ENCODE measurements at regions not wholly inside any gene's neighbourhood (a gene's known extent, or its start where the extent isn't known, plus 50 kb on each side); places are given as distances from the start of the nearest gene placed in this dataset.

DNA sequence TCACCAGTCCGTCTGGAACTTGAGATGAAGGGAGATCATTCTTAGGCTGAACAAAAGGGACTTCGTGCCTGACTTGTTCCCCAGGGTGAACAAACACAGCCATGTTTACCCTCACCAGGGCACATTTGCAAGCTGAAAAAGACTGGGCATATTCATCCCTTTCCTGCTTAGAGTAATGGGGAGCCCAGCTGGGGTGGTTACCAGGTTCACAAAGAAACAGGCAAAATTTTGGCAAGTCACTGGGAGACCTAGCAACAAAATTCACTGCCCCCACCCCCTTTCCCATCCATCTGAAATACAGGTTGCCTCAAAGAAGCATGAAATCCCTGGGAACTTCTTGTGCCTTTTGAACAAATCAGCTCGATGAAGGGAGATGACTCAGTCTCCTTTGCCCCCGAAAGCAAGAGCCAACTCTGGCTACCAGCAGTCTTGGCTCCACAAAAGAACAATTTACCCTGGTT is 775.0 kb downstream of the SQOR start:
- DNase-seq (ENCODE audit: low spot score) (no peak), FAIRE-seq (no peak)

DNA sequence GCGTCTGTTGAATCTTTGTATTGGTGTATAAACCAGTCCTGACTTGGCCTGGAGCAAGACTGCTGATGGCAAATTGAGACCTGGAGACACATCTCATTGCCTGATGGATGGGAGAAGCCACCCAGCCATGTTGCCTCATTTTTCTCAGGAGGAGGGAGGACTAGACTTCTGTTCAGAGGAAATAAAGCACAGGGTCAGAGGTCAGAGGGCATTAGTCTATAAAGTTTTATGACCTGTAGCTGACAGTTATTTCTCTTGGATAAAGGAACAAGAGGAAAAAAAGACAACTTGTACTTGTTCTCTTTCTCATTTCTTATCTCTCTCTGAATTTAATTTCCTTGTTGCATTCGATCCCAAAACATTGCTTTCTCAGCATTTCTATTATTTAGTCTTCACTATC is 775.9 kb downstream of the SQOR start:
- no peak for DNase-seq (ENCODE audit: low spot score)

DNA sequence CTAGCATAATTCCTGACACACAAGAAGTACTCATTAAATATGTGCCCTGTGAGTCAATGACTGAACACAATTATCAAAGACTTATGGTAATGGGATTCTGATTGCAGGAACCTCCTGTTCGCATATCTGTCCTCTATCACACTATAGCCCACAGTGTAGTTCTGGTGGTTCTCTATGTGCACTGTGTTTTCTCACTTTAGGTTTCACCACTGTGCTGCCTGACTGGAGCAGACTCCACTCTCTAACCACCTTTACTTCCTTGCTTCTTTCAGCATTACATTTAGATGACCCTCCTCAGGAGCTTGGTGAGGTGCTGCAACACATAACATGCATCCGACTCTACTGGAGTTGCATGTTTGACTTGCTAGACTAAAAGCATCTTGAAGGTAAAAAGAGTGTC is 777.1 kb downstream of the SQOR start:
- FAIRE-seq, result no peak

More for the DNA sequence above, 775.9 kb downstream of the SQOR start:
- FAIRE-seq, result no peak

DNA sequence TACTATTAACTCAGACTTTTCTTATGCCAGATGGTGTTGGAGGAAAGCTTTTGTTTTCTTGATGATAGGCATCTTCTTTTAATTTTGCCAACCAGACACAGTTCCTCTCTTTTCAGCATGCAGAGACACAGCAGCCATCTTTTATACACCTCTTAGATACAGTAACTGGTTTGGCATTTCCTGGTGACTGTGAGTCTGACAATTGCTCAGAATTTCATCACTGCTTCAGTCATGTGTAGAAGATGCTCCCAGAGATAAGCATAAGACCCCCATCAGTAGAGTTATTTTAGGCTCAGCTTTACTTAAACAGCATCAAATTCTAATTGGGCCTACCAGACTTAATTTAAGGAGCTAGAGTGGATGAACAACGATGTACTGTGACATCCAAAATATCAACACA is 779.0 kb downstream of the SQOR start:
- FAIRE-seq (no peak), DNase-seq (ENCODE audit: low spot score) (peak; percentile 66)

More for the DNA sequence above, 777.1 kb downstream of the SQOR start:
- no peak for DNase-seq (ENCODE audit: low spot score)

DNA sequence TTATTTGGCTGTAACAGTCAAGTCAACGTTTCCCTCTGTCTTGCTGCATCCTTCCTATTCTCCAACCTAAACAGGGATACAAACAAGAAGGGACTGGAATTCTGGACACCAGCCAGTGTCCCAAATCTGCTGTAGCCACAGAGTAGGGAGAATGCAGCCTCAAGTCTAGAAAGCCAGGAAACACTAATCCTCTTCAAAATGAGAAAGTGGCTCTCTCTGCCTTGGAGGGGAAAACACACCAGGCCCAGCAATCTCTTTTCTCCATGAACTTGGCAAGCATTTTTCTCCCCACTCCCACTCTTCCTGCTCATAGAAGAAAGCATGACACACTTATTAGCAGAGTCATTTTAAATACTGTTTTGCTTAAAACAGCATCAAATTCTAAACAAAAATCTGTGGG is 781.7 kb downstream of the SQOR start:
- FAIRE-seq (no peak), DNase-seq (ENCODE audit: low spot score) (no peak)

DNA sequence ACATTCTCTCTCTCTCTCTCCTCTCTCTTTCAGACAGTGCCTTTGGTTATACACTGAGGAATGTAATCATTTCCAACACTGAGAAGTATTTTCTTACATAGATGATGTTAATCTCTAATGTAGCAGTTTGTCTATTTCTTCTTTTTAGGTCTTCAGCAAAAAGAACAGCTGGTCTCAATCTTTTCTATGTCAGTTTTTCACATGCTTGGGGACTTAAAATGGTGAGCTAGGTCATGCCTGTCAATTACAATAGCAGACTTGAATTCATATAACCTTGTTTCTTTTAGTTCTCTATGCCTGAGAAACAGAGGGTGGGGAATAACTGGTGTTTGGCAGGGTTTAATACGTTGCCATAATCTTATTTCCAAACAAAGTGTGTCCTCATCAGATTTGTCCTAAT is 786.2 kb downstream of the SQOR start:
- DNase-seq (ENCODE audit: low spot score) (no peak), FAIRE-seq (no peak)

DNA sequence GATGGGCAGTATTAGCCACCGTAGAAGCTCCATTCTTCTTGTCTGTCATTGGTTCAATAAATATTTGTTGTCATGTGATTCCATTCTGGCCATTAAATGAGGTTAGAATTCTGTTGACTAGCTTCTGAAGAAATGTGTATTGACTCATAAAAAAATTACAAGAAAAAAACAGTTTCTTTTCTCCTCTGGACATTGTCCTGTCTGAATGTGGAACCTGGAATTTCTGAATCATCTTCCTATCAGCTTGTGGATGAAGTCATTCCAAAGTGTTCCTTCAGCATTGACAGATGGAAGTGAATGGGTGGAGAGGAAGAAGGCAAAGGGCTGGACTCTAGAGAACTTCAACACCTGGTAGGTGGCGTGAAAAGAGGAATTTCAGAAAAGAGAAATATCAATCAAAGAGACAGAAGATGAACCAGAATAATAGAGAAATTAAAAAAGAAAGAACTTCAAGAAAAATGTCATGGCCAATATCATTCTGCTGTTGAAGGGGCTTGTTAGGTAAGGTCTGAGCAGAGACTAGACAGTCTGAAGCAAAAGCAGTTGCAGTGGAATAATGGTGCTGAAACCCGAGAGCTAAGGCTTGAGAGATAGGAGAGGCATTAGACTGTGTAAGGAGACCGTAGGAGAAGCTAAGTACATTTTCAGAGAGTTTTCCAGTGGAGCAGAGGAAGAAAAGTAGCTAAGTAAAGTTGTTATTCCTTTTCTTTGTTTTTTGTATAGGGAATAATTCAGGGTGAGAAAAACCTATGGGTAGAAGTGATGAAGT is 806.6 kb downstream of the SQOR start:
- DNase-seq (ENCODE audit: low spot score) (peak; percentile 94), FAIRE-seq (peak; percentile 96)

DNA sequence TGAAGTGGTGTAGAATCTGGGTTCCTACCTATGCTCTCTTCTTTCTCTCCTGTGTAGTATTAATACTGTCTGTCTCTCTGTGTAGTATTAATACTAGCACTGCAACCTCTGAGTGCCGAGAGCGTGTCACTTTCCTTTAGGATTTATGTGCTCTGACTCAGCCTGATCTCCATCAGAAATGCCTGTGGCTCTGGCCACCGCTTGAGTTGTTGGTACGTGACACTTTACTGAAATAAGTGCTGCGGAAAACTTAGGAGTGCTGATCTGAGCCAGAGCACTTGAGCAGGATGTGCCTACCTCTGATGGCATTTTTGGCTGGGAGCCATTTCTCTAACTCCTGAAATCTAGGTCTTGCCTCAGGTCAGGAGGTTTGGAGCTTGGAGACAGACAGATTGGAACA is 807.4 kb downstream of the SQOR start:
- FAIRE-seq (peak; percentile 99), DNase-seq (ENCODE audit: low spot score) (peak; percentile 99)

DNA sequence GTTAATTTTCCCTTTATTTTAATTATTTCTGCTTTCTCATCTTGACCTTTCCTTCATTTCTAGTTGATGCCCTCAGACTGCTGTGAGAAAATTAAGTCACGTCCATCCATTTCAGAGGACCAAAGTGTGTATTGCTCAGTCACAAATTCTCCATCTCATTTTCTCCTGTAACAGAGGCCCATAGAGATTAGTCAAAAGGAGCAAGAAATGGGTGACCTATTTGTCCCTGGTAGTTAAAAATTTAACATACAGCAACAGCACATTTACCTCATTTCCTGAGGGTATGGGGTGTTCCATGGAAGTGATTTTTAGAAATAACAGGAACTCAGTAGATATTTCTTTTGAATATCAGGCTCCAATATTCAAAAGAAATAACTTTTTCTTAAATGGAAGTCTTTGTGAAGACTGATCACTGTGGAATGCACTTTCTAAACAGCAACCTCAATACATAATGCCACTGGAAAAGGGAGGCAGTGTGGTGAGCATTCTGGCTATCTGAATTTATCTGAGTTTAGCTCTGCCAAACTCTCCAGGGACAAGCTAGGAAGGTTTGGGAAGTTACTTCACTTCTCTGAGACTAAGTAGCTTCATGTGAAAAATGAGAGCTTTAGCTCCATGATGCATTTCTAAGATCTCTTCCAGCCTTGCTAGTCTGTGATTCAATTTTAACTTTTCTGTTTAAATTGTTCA is 808.2 kb downstream of the SQOR start:
- FAIRE-seq (peak; percentile 85), DNase-seq (ENCODE audit: low spot score) (peak; percentile 50)

DNA sequence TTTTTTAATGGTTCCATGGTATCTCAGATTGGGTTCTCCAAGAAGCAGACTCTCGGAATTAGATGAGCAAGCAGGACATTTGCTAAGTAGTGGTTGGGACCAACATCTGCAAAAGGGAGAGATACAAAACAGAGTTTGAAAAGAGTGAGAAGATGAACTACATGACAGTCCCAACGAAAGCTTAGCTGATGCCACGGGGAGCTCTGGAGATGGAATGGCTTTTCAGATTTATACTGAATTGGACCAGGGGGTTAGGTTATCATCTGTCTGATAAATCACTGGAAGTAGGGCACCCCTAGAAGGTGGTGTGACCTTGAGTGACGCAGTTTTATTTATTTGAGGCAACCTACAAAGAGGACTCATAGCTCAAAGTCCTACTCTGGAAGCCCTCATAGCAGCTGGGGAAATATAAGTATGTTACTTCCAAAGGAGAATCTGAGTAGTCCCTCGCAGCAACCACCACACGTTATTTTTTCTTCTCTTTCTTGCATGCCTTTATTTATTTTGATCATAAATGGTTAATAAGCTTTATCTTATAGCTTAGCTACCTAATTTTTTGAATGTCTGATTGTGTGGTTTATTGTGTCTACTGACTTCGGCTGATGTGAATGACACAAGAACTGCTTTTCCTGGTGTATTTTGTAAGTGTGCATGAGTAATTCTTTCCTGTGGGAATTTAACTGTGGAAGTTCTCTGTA is 815.4 kb downstream of the SQOR start:
- DNase-seq (ENCODE audit: low spot score) (no peak), FAIRE-seq (no peak)

DNA sequence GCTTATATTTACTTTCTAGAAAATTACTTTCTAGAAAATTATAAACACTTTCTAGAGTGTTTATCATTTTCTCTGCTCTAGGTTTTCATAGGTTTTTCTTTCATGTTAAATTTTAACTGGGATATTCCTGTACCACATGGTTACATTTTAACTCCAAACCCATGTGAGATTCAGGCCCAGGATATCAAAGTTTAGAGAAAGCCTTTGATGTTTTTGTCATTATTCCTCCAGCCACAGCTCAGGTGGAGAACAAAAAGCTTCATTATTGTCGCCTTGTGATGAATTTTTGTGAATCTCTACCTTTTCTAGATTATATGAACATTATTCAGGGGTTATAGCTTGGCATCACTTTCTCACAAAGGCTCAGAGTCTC is 816.0 kb downstream of the SQOR start:
- DNase-seq (ENCODE audit: low spot score) (peak; percentile 40), FAIRE-seq (peak; percentile 89)

DNA sequence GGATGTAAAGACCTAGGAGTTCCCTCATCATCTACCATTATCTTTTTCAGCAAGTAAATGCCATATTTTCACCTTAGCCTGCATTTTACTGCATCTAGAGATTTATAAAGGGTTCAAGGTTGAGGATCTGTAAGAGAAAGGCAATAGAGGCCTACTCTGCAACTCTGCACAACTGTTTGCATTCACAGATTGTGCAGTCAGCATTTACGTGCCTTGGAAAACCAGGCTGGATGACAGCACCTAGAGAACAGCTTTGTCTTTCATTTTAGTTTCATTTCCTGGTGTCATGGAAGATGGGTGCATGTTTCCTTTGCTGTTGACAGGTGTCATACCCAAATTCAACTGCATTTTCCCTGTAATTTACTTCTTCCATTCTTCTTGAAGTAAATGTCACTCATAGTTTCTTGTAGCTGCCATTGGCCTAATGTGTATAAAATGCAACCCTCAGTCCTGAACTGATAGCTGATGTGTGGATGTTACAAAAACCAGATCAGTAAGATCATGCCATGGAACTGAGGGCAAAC is 817.5 kb downstream of the SQOR start:
- DNase-seq (ENCODE audit: low spot score) (no peak), FAIRE-seq (no peak)

DNA sequence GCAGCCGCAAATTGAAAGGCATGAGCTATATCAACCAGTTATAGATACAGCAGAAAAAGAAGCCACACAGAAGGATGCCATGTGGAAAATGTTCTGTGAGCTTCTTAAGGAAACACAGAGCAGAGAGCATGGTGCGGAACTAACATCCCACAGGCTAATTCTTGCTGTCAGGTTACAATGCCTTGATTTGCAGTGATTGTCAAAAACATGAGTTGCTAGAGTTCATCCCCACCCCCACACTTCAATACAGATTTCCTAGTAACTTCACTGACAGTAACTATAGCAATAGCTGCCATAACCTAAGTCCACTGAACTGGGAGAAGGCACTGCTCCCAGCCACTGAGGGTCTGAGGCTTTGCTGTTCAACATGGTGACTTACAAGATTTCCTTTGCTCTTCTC is 821.6 kb downstream of the SQOR start:
- DNase-seq (ENCODE audit: low spot score) (no peak), FAIRE-seq (no peak)

DNA sequence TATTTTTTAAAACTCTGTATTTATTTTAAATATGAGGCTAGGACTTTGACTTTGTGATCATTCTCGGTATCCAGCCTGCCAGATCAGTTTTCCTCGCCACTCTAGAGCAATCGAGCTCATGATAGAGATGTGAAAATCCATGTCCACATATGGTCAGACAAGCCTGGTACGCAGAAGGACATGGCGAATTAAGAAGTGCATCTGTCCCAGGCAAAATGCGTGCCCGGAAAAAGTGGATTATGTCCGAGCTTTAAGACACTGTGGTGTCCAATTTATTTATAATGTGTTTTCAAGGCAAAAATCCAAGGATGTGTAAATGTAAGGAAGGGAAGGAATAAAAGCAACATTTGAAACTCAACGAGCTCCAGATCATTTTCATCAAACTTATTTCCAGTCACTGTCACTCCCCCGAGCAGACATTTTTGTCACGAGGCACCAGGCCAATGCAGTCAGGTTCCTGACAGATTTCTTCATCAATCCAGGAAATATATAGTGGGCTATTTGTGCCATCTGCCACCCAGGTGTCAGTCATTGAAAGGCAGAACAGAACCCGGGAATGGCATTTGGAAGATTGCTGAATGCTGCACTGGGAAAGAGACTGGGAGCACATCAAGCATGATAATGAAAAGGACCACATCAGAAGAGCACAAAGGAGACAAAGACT is 825.7 kb downstream of the SQOR start:
- FAIRE-seq (no peak), DNase-seq (ENCODE audit: low spot score) (no peak)

DNA sequence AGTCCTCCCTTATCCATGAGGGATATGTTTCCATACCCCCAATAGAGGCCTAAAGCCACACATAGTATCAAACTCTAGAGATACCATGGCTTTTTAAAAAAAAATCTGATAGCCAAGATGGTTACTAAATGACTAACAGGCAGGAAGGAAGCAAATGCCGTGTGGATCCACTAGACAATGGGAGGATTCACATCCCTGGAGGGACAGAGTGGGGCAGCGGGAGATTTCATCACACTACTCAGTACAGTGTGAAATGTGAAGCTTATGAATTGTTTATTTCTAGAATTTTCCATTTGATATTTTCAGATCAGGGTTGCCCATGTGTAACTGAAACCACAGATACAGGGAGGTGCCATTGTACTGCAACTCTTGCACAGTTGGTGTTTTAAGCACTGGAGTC is 826.6 kb downstream of the SQOR start:
- FAIRE-seq (no peak), DNase-seq (ENCODE audit: low spot score) (no peak)

DNA sequence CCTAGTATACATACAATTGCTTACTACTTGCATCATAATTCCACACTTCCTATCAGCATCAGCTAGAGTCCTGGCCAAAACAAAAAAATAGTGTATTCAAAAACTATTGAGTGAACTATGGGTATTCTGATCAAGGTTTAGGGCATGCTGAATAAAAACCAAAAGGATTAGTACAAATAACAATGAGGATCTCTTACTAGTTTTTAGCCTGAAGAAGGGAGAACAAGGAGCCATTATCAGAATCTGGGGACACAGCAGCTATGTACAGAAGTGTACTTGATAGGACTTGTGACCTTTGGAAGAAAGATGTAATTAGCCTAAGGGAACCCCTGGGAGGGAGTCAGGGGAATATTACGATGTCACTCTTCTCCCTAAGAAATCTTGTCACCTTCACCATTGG is 832.2 kb downstream of the SQOR start:
- no peak for DNase-seq (ENCODE audit: low spot score)

DNA sequence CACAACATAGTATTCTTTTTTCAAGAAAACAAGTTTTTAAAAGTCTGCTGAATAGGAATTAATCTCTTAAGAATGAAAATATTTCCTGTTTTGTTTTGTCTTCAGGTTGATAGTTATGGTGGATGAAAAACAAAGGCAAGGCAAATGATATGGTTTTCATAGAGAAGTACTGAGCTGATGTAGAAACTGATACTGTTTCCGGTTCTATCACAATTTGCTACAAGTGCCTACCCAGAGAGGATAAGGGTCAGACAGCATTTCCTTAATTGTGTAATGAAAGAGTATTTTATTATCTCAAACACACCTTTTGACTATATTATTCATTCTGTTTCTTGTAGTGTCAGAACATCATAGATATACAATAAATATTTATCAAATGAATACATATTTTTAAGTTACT is 836.3 kb downstream of the SQOR start:
- no peak for DNase-seq (ENCODE audit: low spot score)
- FAIRE-seq, result no peak

More for the DNA sequence above, 832.2 kb downstream of the SQOR start:
- no peak for FAIRE-seq

DNA sequence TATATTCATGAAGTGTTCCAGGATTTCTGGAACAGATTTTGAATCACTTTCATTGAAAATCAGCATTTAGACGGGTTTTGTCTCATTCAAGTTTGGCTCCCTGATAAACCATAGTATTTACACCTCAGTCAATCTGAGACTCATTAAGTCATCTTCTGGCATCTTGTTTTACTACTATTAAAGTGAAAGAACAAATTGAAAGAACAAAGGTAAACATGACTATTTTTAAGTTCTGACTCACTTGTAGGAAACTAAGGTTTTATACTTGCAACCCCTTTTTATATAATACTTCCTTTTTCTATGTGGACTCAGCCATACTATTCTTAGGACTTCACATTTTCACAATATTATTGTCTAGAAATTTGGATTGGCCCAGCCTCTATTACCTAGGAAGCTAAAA is 854.4 kb downstream of the SQOR start:
- FAIRE-seq, result no peak

DNA sequence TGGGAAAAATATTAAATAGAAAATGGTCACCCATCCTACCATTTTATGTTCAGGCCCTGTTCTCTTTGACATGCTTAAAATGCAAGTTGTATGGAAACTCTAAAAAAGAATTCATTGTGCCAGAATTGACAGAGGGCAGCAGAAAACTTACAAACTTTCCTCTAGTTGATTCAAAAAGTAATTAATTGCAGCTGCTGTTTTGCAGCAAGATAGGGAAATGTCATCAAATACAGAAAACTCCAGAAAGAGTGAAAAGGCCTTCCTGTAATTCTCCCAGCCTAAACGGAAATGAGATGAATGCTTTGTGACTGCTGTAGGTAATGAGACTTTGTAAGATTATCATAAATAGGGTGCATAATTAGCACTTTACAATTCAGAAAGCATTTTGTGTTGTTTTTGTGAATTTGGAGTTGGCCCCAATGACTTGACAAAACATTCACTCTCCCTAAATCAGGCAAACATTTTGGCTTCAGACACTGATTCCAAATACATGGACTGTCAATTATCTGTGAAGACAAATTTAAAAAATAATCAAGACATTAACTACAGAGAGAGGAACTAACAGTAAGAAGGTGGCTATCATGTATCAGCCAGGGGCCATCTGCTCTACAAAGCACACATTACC is 861.8 kb downstream of the SQOR start:
- no peak for FAIRE-seq
- DNase-seq (ENCODE audit: low spot score), result no peak

More for the DNA sequence above, 854.4 kb downstream of the SQOR start:
- DNase-seq (ENCODE audit: low spot score), result no peak

DNA sequence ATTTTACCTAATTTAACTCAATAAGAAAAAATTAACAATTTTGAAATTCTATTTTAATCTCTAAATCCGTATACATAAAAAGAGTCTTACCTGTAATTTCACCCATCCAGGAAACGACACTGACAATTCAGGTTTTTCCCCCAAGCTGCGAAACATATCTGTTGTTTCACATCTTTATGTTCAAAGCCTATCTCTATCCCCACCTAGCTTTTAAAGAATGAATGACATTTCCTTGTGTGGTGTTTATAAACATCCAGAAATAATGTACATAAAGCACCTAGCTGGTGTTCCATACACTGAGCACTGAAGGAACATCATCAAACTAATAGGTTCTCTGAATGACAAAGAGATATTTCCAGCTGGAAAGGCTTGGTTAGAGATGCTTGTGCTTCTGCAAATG is 867.8 kb downstream of the SQOR start:
- FAIRE-seq (no peak), DNase-seq (ENCODE audit: low spot score) (peak; percentile 23)

DNA sequence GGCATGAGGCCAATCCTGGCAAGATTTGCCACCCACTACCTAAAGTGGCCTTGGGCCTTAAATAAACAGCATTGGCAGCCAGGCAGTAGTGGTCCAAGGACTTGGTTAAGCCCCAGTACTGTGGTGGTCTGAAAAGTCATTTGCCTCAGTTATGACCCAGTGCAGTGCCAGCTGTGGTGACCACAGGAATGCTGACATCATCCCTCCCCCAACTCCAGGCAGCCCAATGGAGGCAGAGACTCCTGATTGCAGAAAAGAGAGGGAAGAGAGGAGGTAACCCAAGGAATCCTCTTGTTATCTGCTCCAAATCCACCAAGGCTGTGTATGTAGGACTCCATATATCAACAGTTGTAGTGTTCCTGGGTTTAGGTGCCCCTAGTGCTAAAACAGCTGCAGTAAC is 883.6 kb downstream of the SQOR start:
- peak; percentile 10 for DNase-seq (ENCODE audit: low spot score)
- FAIRE-seq, result no peak
